C4-2B (cell line): ENCODE measurements at regions not wholly inside any gene's neighbourhood (a gene's known extent, or its start where the extent isn't known, plus 50 kb on each side); places are given as distances from the start of the nearest gene placed in this dataset.

Experiments
- CTCF ChIP-seq: fragments of 450-650 bp; conservative IDR thresholded peaks from 2 replicates; pipeline ENCODE4 v1.5.1; 2017; ENCODE audit warnings: mild to moderate bottlenecking
- ZFX ChIP-seq: fragments of 450-650 bp; IDR thresholded peaks from 2 replicates; pipeline ENCODE4 v1.6.1; 2017

- TF ChIP-seq CTCF (no peak), ZFX (no peak)
These were observed 704.7 kb upstream of the TMEFF2 start for GRCh38 chr2:192899466-192899865.
